H9 (cell line): ENCODE measurements at regions not wholly inside any gene's neighbourhood (a gene's known extent, or its start where the extent isn't known, plus 50 kb on each side); places are given as distances from the start of the nearest gene placed in this dataset.

ENCODE experiments used
- DNase-seq: peaks from one replicate; pipeline ENCODE4 v3.0.0-alpha.2; 2017
- H2AFZ ChIP-seq: one replicate; pipeline ENCODE4 v1.6.1; 2013; ENCODE audit warnings: mild to moderate bottlenecking, low read length, control low read depth, moderate library complexity
- H2AK5ac ChIP-seq: 2 replicates; pipeline ENCODE4 v1.6.1; 2013; ENCODE audit warnings: low read length, control low read depth, mixed read lengths; ENCODE audit not compliant: insufficient read length
- H2BK120ac ChIP-seq: one replicate; pipeline ENCODE4 v1.6.1; 2013; ENCODE audit warnings: low read depth, mild to moderate bottlenecking, low read length, control low read depth, inconsistent platforms; ENCODE audit not compliant: poor library complexity, severe bottlenecking
- H2BK12ac ChIP-seq: 2 replicates; pipeline ENCODE4 v1.6.1; 2013; ENCODE audit warnings: low read length, control low read depth, mixed read lengths, low read depth; ENCODE audit not compliant: insufficient read length
- H2BK15ac ChIP-seq: 2 replicates; pipeline ENCODE4 v1.6.1; 2013; ENCODE audit warnings: low read depth, low read length, control low read depth
- H2BK20ac ChIP-seq: one replicate; pipeline ENCODE4 v1.6.1; 2013; ENCODE audit warnings: low read depth, mild to moderate bottlenecking, low read length, control low read depth, inconsistent platforms; ENCODE audit not compliant: poor library complexity, severe bottlenecking
- H2BK5ac ChIP-seq: 2 replicates; pipeline ENCODE4 v1.6.1; 2013; ENCODE audit warnings: low read length, control low read depth, mixed read lengths; ENCODE audit not compliant: insufficient read length
- H3K14ac ChIP-seq: 2 replicates; pipeline ENCODE4 v1.6.1; 2013; ENCODE audit warnings: low read length, control low read depth; ENCODE audit not compliant: insufficient read depth
- H3K18ac ChIP-seq: 2 replicates; pipeline ENCODE4 v1.6.1; 2013; ENCODE audit warnings: low read depth, mild to moderate bottlenecking, mixed read lengths, low read length, control low read depth; ENCODE audit not compliant: insufficient read length
- H3K23ac ChIP-seq: 2 replicates; pipeline ENCODE4 v1.6.1; 2013; ENCODE audit warnings: low read length, control low read depth, mixed read lengths, low read depth; ENCODE audit not compliant: insufficient read length
- H3K23me2 ChIP-seq: 2 replicates; pipeline ENCODE4 v1.6.1; 2013; ENCODE audit warnings: low read depth, mild to moderate bottlenecking, mixed read lengths, low read length, control low read depth; ENCODE audit not compliant: insufficient read length, poor library complexity, severe bottlenecking
- H3K27ac ChIP-seq: 2 replicates; pipeline ENCODE4 v1.5.1; 2013; ENCODE audit warnings: low read length, control low read depth, mixed read lengths, low read depth; ENCODE audit not compliant: insufficient read length
- H3K27me3 ChIP-seq: 2 replicates; pipeline ENCODE4 v1.6.1; 2013; ENCODE audit warnings: low read length, control low read depth, inconsistent platforms; ENCODE audit not compliant: insufficient read depth
- H3K4ac ChIP-seq: 2 replicates; pipeline ENCODE4 v1.6.1; 2013; ENCODE audit warnings: low read depth, mild to moderate bottlenecking, control low read depth, inconsistent platforms, low read length, moderate library complexity
- H3K4me1 ChIP-seq: 2 replicates; pipeline ENCODE4 v1.6.1; 2013; ENCODE audit warnings: low read length, control low read depth, inconsistent platforms; ENCODE audit not compliant: insufficient read depth
- H3K4me2 ChIP-seq: 2 replicates; pipeline ENCODE4 v1.6.1; 2013; ENCODE audit warnings: low read length, control low read depth, mixed read lengths; ENCODE audit not compliant: insufficient read length, insufficient read depth
- H3K56ac ChIP-seq: 2 replicates; pipeline ENCODE4 v1.6.1; 2013; ENCODE audit warnings: low read depth, mild to moderate bottlenecking, mixed read lengths, low read length, control low read depth; ENCODE audit not compliant: insufficient read length
- H3K79me1 ChIP-seq: 2 replicates; pipeline ENCODE4 v1.6.1; 2013; ENCODE audit warnings: low read depth, mild to moderate bottlenecking, moderate library complexity, low read length, control low read depth, inconsistent platforms; ENCODE audit not compliant: insufficient read depth, poor library complexity, severe bottlenecking
- H3K79me2 ChIP-seq: 2 replicates; pipeline ENCODE4 v1.6.1; 2013; ENCODE audit warnings: low read length, control low read depth, inconsistent platforms; ENCODE audit not compliant: insufficient read depth
- H3K9ac ChIP-seq: 2 replicates; pipeline ENCODE4 v1.6.1; 2013; ENCODE audit warnings: low read length, control low read depth, mixed read lengths; ENCODE audit not compliant: insufficient read length; ENCODE audit errors: extremely low read depth
- H3K9me3 ChIP-seq: one replicate; pipeline ENCODE4 v1.6.1; 2013; ENCODE audit warnings: low read depth, low read length, inconsistent platforms; ENCODE audit not compliant: control insufficient read depth
- H3T11ph ChIP-seq: one replicate; pipeline ENCODE4 v1.6.1; 2013; ENCODE audit warnings: mild to moderate bottlenecking, low read length, control low read depth, inconsistent platforms
- H4K20me1 ChIP-seq: one replicate; pipeline ENCODE4 v1.6.1; 2013; ENCODE audit not compliant: control insufficient read depth, insufficient read length, insufficient read depth
- H4K5ac ChIP-seq: 2 replicates; pipeline ENCODE4 v1.6.1; 2013; ENCODE audit warnings: low read depth, mild to moderate bottlenecking, mixed read lengths, low read length, control low read depth; ENCODE audit not compliant: insufficient read length
- H4K8ac ChIP-seq: replicated peaks from 2 replicates; pipeline ENCODE4 v1.6.1; 2013; ENCODE audit warnings: low read length, control low read depth, mixed read lengths, low read depth; ENCODE audit not compliant: insufficient read length
- H4K91ac ChIP-seq: 2 replicates; pipeline ENCODE4 v1.6.1; 2013; ENCODE audit warnings: low read depth, mild to moderate bottlenecking, moderate library complexity, mixed read lengths, low read length, control low read depth; ENCODE audit not compliant: insufficient read length
- H3K27ac Mint-ChIP-seq, 3 experiments: 2 replicates in 2 of 3; 3 replicates in 1 of 3; pipeline ENCODE4 v1.8.0; 2020 to 2021; ENCODE audit warnings: mixed read lengths in 3 of 3, mild to moderate bottlenecking in 1 of 3, moderate library complexity in 1 of 3
- H3K27me3 Mint-ChIP-seq: 2 replicates; pipeline ENCODE4 v1.8.0; 2021; ENCODE audit warnings: low read depth, mild to moderate bottlenecking, moderate library complexity, mixed read lengths
- H3K36me3 Mint-ChIP-seq, 3 experiments: 2 replicates in 2 of 3; 3 replicates in 1 of 3; pipeline ENCODE4 v1.8.0; 2020 to 2021; ENCODE audit warnings: low read depth in 3 of 3, mixed read lengths in 3 of 3; ENCODE audit not compliant: insufficient read depth in 1 of 3
- H3K4me1 Mint-ChIP-seq, 2 experiments: 2 replicates each; pipeline ENCODE4 v1.8.0; 2020; ENCODE audit warnings: mixed read lengths in 2 of 2
- H3K4me3 Mint-ChIP-seq, 2 experiments: 2 replicates in 1 of 2; 3 replicates in 1 of 2; pipeline ENCODE4 v1.8.0; 2020 to 2021; ENCODE audit warnings: mild to moderate bottlenecking in 2 of 2, mixed read lengths in 2 of 2, moderate library complexity in 1 of 2
- H3K9me3 Mint-ChIP-seq, 2 experiments: 2 replicates in 1 of 2; 3 replicates in 1 of 2; pipeline ENCODE4 v1.8.0; 2020; ENCODE audit warnings: mild to moderate bottlenecking in 2 of 2, mixed read lengths in 2 of 2, moderate library complexity in 1 of 2
- WGBS: extraction: QIAGEN DNeasy Blood & Tissue Kit; methylation state at CpG from one replicate; pipeline ENCODE4 v1.1.7; 2013; ENCODE audit warnings: missing lambda C conversion rate, low lambda C conversion rate, mixed read lengths; ENCODE audit not compliant: insufficient read length; ENCODE audit errors: extremely low coverage; 5-methylcytosine and 5-hydroxymethylcytosine counted together
- TF ChIP-seq, protein P1 (sequence below): fragments of 200-600 bp; sonication (generic); conservative IDR thresholded peaks from 3 replicates; pipeline ENCODE4 v1.8.0; 2021; ENCODE audit warnings: antibody characterized with exemption, mild to moderate bottlenecking

DNA sequence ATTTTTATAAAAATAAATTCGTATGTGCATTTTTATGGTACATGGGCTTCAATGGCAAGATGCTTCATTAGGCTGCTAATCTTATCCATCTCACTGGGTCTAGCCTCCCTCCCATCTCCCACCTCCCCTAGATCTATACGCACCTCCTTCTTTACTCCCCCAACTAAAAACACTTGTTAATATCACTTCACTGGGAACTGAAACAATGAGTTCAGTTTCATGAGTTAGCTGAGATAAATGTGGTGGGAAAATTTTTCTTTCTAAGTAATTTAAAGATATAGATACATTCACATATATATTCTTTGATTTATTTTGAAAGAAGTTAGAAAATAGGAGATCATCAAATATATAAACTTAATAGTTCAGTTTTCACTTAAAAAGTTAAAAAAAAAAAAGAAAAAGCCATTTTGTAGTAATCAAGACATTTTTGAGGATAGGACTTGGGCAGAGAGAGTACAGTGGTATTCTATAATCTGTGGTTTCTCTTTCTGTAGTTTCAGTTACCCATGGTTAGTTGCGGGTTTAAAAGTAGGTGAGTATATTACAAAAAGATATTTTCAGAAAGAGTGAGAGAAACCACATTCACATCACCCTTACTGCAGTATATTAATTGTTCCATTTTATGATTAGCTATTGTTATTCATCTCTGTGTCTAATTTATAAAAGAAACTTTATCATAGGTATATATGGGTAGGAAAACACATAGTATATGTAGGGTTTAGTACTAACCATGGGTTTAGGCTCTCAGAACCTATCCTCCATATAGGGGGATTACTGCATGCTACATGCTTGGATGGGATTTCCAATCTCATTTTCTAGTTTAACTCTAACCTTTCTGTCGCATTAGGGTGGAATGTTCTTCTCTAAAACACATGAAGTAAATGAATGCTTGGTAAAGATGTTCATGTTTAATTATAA, 316.0 kb upstream of the CBLB start:
- no peak for DNase-seq
- no peaks in the 10 kb centered on the region for H3K4me1 Mint-ChIP-seq
- H4K8ac ChIP-seq, result no peak overlapping the region
- no peaks in the 10 kb centered on the region for H3K4me1 ChIP-seq
- no peak overlapping the region for H3K18ac ChIP-seq
- H2AK5ac ChIP-seq, result no peak overlapping the region
- H3K56ac ChIP-seq, result no peak overlapping the region
- H3K27ac Mint-ChIP-seq, result no peak overlapping the region
- no peaks in the 10 kb centered on the region for H3K9me3 Mint-ChIP-seq
- H4K20me1 ChIP-seq, result no peaks in the 10 kb centered on the region
- H2AFZ ChIP-seq, result no peak overlapping the region
- no peak overlapping the region for H2BK5ac ChIP-seq
- H3T11ph ChIP-seq, result no peak overlapping the region
- no peaks in the 10 kb centered on the region for H3K23me2 ChIP-seq
- no peak overlapping the region for H2BK20ac ChIP-seq
- H3K27ac ChIP-seq, result no peak overlapping the region
- no peaks in the 10 kb centered on the region for H3K79me1 ChIP-seq
- no peak overlapping the region for H3K4ac ChIP-seq
- H3K9me3 ChIP-seq, result no peaks in the 10 kb centered on the region
- H2BK12ac ChIP-seq, result no peak overlapping the region
- 100% methylated on average over 1 of the region's 4 CpGs for WGBS
- no peak overlapping the region for H3K9ac ChIP-seq
- H3K4me2 ChIP-seq, result no peak overlapping the region
- no peaks in the 10 kb centered on the region for H3K27me3 Mint-ChIP-seq
- H3K79me2 ChIP-seq, result no peaks in the 10 kb centered on the region
- H2BK120ac ChIP-seq, result no peak overlapping the region
- no peak overlapping the region for H4K5ac ChIP-seq
- H2BK15ac ChIP-seq, result no peak overlapping the region
- no peak overlapping the region for H4K91ac ChIP-seq
- no peak overlapping the region for H3K14ac ChIP-seq
- no peak overlapping the region for H3K4me3 Mint-ChIP-seq
- no peaks in the 10 kb centered on the region for H3K27me3 ChIP-seq
- no peaks in the 10 kb centered on the region for H3K36me3 Mint-ChIP-seq
- no peak overlapping the region for H3K23ac ChIP-seq
- TF ChIP-seq, protein P1, sequence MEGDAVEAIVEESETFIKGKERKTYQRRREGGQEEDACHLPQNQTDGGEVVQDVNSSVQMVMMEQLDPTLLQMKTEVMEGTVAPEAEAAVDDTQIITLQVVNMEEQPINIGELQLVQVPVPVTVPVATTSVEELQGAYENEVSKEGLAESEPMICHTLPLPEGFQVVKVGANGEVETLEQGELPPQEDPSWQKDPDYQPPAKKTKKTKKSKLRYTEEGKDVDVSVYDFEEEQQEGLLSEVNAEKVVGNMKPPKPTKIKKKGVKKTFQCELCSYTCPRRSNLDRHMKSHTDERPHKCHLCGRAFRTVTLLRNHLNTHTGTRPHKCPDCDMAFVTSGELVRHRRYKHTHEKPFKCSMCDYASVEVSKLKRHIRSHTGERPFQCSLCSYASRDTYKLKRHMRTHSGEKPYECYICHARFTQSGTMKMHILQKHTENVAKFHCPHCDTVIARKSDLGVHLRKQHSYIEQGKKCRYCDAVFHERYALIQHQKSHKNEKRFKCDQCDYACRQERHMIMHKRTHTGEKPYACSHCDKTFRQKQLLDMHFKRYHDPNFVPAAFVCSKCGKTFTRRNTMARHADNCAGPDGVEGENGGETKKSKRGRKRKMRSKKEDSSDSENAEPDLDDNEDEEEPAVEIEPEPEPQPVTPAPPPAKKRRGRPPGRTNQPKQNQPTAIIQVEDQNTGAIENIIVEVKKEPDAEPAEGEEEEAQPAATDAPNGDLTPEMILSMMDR, result no peak
